T-cell (primary cell): ENCODE measurements at regions not wholly inside any gene's neighbourhood (a gene's known extent, or its start where the extent isn't known, plus 50 kb on each side); places are given as distances from the start of the nearest gene placed in this dataset.

Experiments
- ATAC-seq, 4 experiments: fragments of 200-7000 bp in 3 of 4; fragments of 150-1000 bp in 1 of 4; cut with Tn5 transposase; replicated peaks in 1 of 4; 1 replicate in 3 of 4; 2 replicates in 1 of 4; pipeline ENCODE4 v1.10.0; 2021; ENCODE audit warnings: moderate library complexity in 3 of 4, mild to moderate bottlenecking in 2 of 4, moderate number of reproducible peaks in 1 of 4
- CTCF ChIA-PET, 2 donors: fragments of 300-600 bp; sonication (Branson Sonifier 250); formaldehyde crosslinking; loops; one replicate each; lab custom pipeline; 2022; ENCODE audit warnings: antibody characterized with exemption in 2 of 2; lab: Charles Lee
- POLR2A ChIA-PET, 2 donors: fragments of 300-600 bp; sonication (Branson Sonifier 250); formaldehyde crosslinking; loops; one replicate each; lab custom pipeline; 2022; ENCODE audit warnings: antibody characterized with exemption in 2 of 2; lab: Charles Lee
- DNase-seq, 35 experiments: peaks; one replicate each; pipeline versions ENCODE4 v3.0.0 to v3.0.0-alpha.2; 2013 to 2023
- H3K27ac ChIP-seq: one replicate; pipeline ENCODE4 v1.5.1; 2013; ENCODE audit warnings: low read length
- H3K27me3 ChIP-seq, 2 experiments: replicated peaks in 1 of 2; 1 replicate in 1 of 2; 2 replicates in 1 of 2; pipeline versions ENCODE4 v1.6.1 to v1.7.0; 2013; ENCODE audit warnings: low read length in 1 of 2, mixed read lengths in 1 of 2; ENCODE audit not compliant: control insufficient read depth in 2 of 2, insufficient read depth in 2 of 2; ENCODE audit errors: extremely low read depth in 1 of 2
- H3K36me3 ChIP-seq, 2 donors: 1 replicate in 1 of 2; 2 replicates in 1 of 2; pipeline versions ENCODE4 v1.6.1 to v1.7.0; 2013; ENCODE audit warnings: low read length in 1 of 2; ENCODE audit not compliant: control insufficient read depth in 2 of 2, insufficient read depth in 1 of 2; ENCODE audit errors: extremely low read depth in 1 of 2
- H3K4me1 ChIP-seq, 2 experiments: 1 replicate in 1 of 2; 2 replicates in 1 of 2; pipeline versions ENCODE4 v1.6.1 to v1.7.0; 2013; ENCODE audit warnings: low read length in 2 of 2, mixed read lengths in 1 of 2; ENCODE audit not compliant: insufficient read depth in 2 of 2, control insufficient read depth in 1 of 2; ENCODE audit errors: extremely low read depth in 1 of 2
- H3K4me3 ChIP-seq, 2 donors: 1 replicate in 1 of 2; 2 replicates in 1 of 2; pipeline versions ENCODE4 v1.5.1 to v1.7.0; 2013; ENCODE audit warnings: mild to moderate bottlenecking in 2 of 2, low read length in 1 of 2, moderate library complexity in 1 of 2; ENCODE audit not compliant: control insufficient read depth in 1 of 2; ENCODE audit errors: extremely low read depth in 1 of 2
- H3K9me3 ChIP-seq: 2 replicates; pipeline ENCODE4 v1.7.0; 2013
- H3K27ac Mint-ChIP-seq, 2 donors: one replicate each; pipeline ENCODE4 v1.8.0; 2020 to 2021; ENCODE audit warnings: mild to moderate bottlenecking in 2 of 2, mixed read lengths in 2 of 2
- H3K27me3 Mint-ChIP-seq, 2 donors: one replicate each; pipeline ENCODE4 v1.8.0; 2021 to 2022; ENCODE audit warnings: mixed read lengths in 2 of 2
- H3K36me3 Mint-ChIP-seq: one replicate; pipeline ENCODE4 v1.8.0; 2021; ENCODE audit warnings: mixed read lengths
- H3K4me1 Mint-ChIP-seq, 3 donors: one replicate each; pipeline ENCODE4 v1.8.0; 2020 to 2022; ENCODE audit warnings: mixed read lengths in 3 of 3, mild to moderate bottlenecking in 1 of 3
- H3K4me3 Mint-ChIP-seq, 3 donors: one replicate each; pipeline ENCODE4 v1.8.0; 2020 to 2022; ENCODE audit warnings: mild to moderate bottlenecking in 3 of 3, mixed read lengths in 3 of 3, moderate library complexity in 3 of 3
- H3K9me3 Mint-ChIP-seq, 3 donors: one replicate each; pipeline ENCODE4 v1.8.0; 2020 to 2022; ENCODE audit warnings: mixed read lengths in 3 of 3
- WGBS: methylation state at CpG from one replicate; pipeline ENCODE4 v1.1.5; 2013; ENCODE audit warnings: missing lambda C conversion rate; ENCODE audit not compliant: insufficient coverage; 5-methylcytosine and 5-hydroxymethylcytosine counted together

- DNase-seq, result no peak
- Mint-ChIP-seq H3K27me3 (no peaks in the 10 kb centered on the region), H3K27ac (no peak overlapping the region), H3K9me3 (peaks cover 23 to 28% (median 25%) of the 10 kb centered on the region in 3 donors), H3K4me3 (no peak overlapping the region), H3K4me1 (no peaks in the 10 kb centered on the region), H3K36me3 (no peaks in the 10 kb centered on the region)
- no peaks in the 10 kb centered on the region for H3K27me3 ChIP-seq
- no peak overlapping the region for H3K27ac ChIP-seq
- no peak for ATAC-seq
- CTCF ChIA-PET, result no interaction called here
- WGBS, result no CpG with 5 or more reads among the region's 6 CpGs
- POLR2A ChIA-PET, result no interaction called here
- no peaks in the 10 kb centered on the region for H3K36me3 ChIP-seq
- no peaks in the 10 kb centered on the region for H3K4me1 ChIP-seq
- H3K9me3 ChIP-seq, result no peaks in the 10 kb centered on the region
- H3K4me3 ChIP-seq, result no peak overlapping the region
Observed at GRCh38 chr18:30622635-30623034, 419.9 kb downstream of the DSC3 start.

- Histone ChIP-seq H3K4me3 (no peak overlapping the region), H3K27me3 (no peaks in the 10 kb centered on the region), H3K27ac (no peak overlapping the region), H3K36me3 (no peaks in the 10 kb centered on the region), H3K9me3 (no peaks in the 10 kb centered on the region), H3K4me1 (no peaks in the 10 kb centered on the region)
- DNase-seq (no peak), ATAC-seq (no peak)
- Mint-ChIP-seq H3K36me3 (no peaks in the 10 kb centered on the region), H3K9me3 (peaks cover 23 to 28% (median 25%) of the 10 kb centered on the region in 3 donors), H3K4me1 (no peaks in the 10 kb centered on the region), H3K27ac (no peak overlapping the region), H3K27me3 (no peaks in the 10 kb centered on the region), H3K4me3 (no peak overlapping the region)
- 91% methylated on average over 3 of the region's 3 CpGs for WGBS
- POLR2A ChIA-PET, result no interaction called here
- CTCF ChIA-PET, result no interaction called here
Observed at GRCh38 chr18:30622104-30622503, 420.4 kb downstream of the DSC3 start.

GRCh38 chr18:30618567-30618966 lies 424.0 kb downstream of the DSC3 start:
- Mint-ChIP-seq H3K27me3 (no peaks in the 10 kb centered on the region), H3K9me3 (peaks cover 6 to 19% (median 12%) of the 10 kb centered on the region in 3 donors), H3K4me3 (no peak overlapping the region), H3K4me1 (no peaks in the 10 kb centered on the region), H3K27ac (no peak overlapping the region), H3K36me3 (no peaks in the 10 kb centered on the region)
- no peak for DNase-seq
- H3K27ac ChIP-seq, result no peak overlapping the region
- no peak overlapping the region for H3K4me3 ChIP-seq
- no peaks in the 10 kb centered on the region for H3K4me1 ChIP-seq
- no CpG with 5 or more reads among the region's 3 CpGs for WGBS
- no peaks in the 10 kb centered on the region for H3K27me3 ChIP-seq
- no peaks in the 10 kb centered on the region for H3K9me3 ChIP-seq
- CTCF ChIA-PET, result no interaction called here
- no peak for ATAC-seq
- no peaks in the 10 kb centered on the region for H3K36me3 ChIP-seq
- POLR2A ChIA-PET, result no interaction called here

GRCh38 chr18:30616414-30616813 lies 426.1 kb downstream of the DSC3 start:
- ATAC-seq (no peak), DNase-seq (no peak)
- Mint-ChIP-seq H3K27me3 (no peaks in the 10 kb centered on the region), H3K9me3 (peaks cover 6 to 14% (median 12%) of the 10 kb centered on the region in 3 donors), H3K4me1 (no peaks in the 10 kb centered on the region), H3K36me3 (no peaks in the 10 kb centered on the region), H3K27ac (no peak overlapping the region), H3K4me3 (no peak overlapping the region)
- no peak overlapping the region for H3K4me3 ChIP-seq
- no peaks in the 10 kb centered on the region for H3K36me3 ChIP-seq
- no peak overlapping the region for H3K27ac ChIP-seq
- H3K4me1 ChIP-seq, result no peaks in the 10 kb centered on the region
- no peaks in the 10 kb centered on the region for H3K27me3 ChIP-seq
- ChIA-PET CTCF (no interaction called here), POLR2A (no interaction called here)
- WGBS, result 40% methylated on average over 1 of the region's 6 CpGs
- no peaks in the 10 kb centered on the region for H3K9me3 ChIP-seq

- Histone ChIP-seq H3K4me1 (no peaks in the 10 kb centered on the region), H3K9me3 (no peaks in the 10 kb centered on the region), H3K27ac (no peak overlapping the region), H3K27me3 (no peaks in the 10 kb centered on the region), H3K36me3 (no peaks in the 10 kb centered on the region), H3K4me3 (no peak overlapping the region)
- H3K4me3 Mint-ChIP-seq, result no peak overlapping the region
- no peaks in the 10 kb centered on the region for H3K27me3 Mint-ChIP-seq
- peaks cover 4 to 14% (median 11%) of the 10 kb centered on the region in 3 donors for H3K9me3 Mint-ChIP-seq
- H3K36me3 Mint-ChIP-seq, result no peaks in the 10 kb centered on the region
- DNase-seq (no peak), ATAC-seq (no peak)
- WGBS, result 80% methylated on average over 1 of the region's 2 CpGs
- ChIA-PET CTCF (no interaction called here), POLR2A (no interaction called here)
- H3K4me1 Mint-ChIP-seq, result no peaks in the 10 kb centered on the region
- no peak overlapping the region for H3K27ac Mint-ChIP-seq
Observed at GRCh38 chr18:30613467-30613801, 429.1 kb downstream of the DSC3 start.

- Mint-ChIP-seq H3K4me3 (no peak overlapping the region), H3K4me1 (no peaks in the 10 kb centered on the region), H3K27ac (no peak overlapping the region), H3K36me3 (no peaks in the 10 kb centered on the region), H3K27me3 (no peaks in the 10 kb centered on the region), H3K9me3 (peaks cover 7 to 15% (median 14%) of the 10 kb centered on the region in 3 donors)
- no CpG with 5 or more reads among the region's 1 CpG for WGBS
- Histone ChIP-seq H3K9me3 (no peaks in the 10 kb centered on the region), H3K27ac (no peak overlapping the region), H3K27me3 (no peaks in the 10 kb centered on the region), H3K4me1 (no peaks in the 10 kb centered on the region), H3K36me3 (no peaks in the 10 kb centered on the region), H3K4me3 (no peak overlapping the region)
- ATAC-seq (no peak), DNase-seq (no peak)
- ChIA-PET POLR2A (no interaction called here), CTCF (no interaction called here)
Observed at GRCh38 chr18:30601541-30601940, 441.0 kb downstream of the DSC3 start.

GRCh38 chr18:30597202-30597601 lies 445.3 kb downstream of the DSC3 start:
- DNase-seq, result no peak

More at GRCh38 chr18:30597202-30597601, 445.3 kb downstream of the DSC3 start:
- Histone ChIP-seq H3K36me3 (no peaks in the 10 kb centered on the region), H3K4me3 (no peak overlapping the region), H3K9me3 (no peaks in the 10 kb centered on the region), H3K27ac (no peak overlapping the region), H3K27me3 (no peaks in the 10 kb centered on the region), H3K4me1 (no peaks in the 10 kb centered on the region)
- ATAC-seq, result no peak
- CTCF ChIA-PET, result no interaction called here
- H3K27ac Mint-ChIP-seq, result no peak overlapping the region
- no peak overlapping the region for H3K4me3 Mint-ChIP-seq
- H3K4me1 Mint-ChIP-seq, result no peaks in the 10 kb centered on the region
- H3K27me3 Mint-ChIP-seq, result no peaks in the 10 kb centered on the region
- H3K9me3 Mint-ChIP-seq, result peaks cover 13 to 20% (median 19%) of the 10 kb centered on the region in 3 donors
- POLR2A ChIA-PET, result no interaction called here
- no peaks in the 10 kb centered on the region for H3K36me3 Mint-ChIP-seq
